ENCODE measurements at regions not wholly inside any gene's neighbourhood (a gene's known extent, or its start where the extent isn't known, plus 50 kb on each side); places are given as distances from the start of the nearest gene placed in this dataset.
"Not testable (repeated sequence)": the region's sequence is repeated elsewhere in the genome, so short reads cannot be mapped to it uniquely, and the experiment has no call there.

DNA sequence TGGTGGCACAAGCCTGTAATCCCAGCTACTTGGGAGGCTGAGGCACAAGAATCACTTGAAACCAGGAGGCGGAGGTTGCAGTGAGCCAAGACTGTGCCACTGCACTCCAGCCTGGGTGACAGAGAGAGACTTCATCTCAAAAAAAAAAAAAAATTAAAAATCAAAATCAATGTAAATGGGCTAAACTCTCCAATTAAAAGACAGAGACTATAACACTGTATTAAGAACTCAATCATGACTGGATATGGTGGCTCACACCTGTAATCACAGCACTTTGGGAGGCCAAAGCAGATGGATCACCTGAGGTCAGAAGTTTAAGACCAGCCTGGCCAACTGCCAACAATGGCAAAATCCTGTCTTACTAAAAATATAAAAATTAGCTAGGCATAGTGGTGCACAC lies 68.4 kb upstream of the HMGXB4 start:
- TF ChIP-seq, protein P1, sequence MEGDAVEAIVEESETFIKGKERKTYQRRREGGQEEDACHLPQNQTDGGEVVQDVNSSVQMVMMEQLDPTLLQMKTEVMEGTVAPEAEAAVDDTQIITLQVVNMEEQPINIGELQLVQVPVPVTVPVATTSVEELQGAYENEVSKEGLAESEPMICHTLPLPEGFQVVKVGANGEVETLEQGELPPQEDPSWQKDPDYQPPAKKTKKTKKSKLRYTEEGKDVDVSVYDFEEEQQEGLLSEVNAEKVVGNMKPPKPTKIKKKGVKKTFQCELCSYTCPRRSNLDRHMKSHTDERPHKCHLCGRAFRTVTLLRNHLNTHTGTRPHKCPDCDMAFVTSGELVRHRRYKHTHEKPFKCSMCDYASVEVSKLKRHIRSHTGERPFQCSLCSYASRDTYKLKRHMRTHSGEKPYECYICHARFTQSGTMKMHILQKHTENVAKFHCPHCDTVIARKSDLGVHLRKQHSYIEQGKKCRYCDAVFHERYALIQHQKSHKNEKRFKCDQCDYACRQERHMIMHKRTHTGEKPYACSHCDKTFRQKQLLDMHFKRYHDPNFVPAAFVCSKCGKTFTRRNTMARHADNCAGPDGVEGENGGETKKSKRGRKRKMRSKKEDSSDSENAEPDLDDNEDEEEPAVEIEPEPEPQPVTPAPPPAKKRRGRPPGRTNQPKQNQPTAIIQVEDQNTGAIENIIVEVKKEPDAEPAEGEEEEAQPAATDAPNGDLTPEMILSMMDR (IDR thresholded peaks at IDR 0.05; ENCODE audit: insufficient read depth, low read length, poor library complexity, severe bottlenecking): not testable (repeated sequence)
- not testable (repeated sequence) for TF ChIP-seq EZH2phosphoT487 (conservative IDR thresholded peaks at IDR 0.05; ENCODE audit: low read length)
